Astrocyte of the hippocampus (primary cell): ENCODE measurements at regions not wholly inside any gene's neighbourhood (a gene's known extent, or its start where the extent isn't known, plus 50 kb on each side); places are given as distances from the start of the nearest gene placed in this dataset.

Experiments
- DNase-seq: peaks from one replicate; pipeline ENCODE4 v3.0.0; 2011; ENCODE audit warnings: low read depth, low spot score

GRCh38 chr11:116224154-116224888, 548.5 kb downstream of the BUD13 start:
- DNase-seq, result peak; percentile 61

- DNase-seq, result peak; percentile 63
These were observed 551.4 kb downstream of the BUD13 start for GRCh38 chr11:116221351-116221750.

GRCh38 chr11:116219171-116219635, 553.6 kb downstream of the BUD13 start:
- DNase-seq, result peak; percentile 33

GRCh38 chr11:116217441-116217840, 555.3 kb downstream of the BUD13 start:
- DNase-seq, result no peak

GRCh38 chr11:116217006-116217405, 555.8 kb downstream of the BUD13 start:
- DNase-seq, result peak; percentile 77

GRCh38 chr11:116215471-116216113, 557.2 kb downstream of the BUD13 start:
- DNase-seq, result no peak

- no peak for DNase-seq
These were observed 561.6 kb downstream of the BUD13 start for GRCh38 chr11:116211147-116211546.

GRCh38 chr11:116210663-116211062, 562.1 kb downstream of the BUD13 start:
- DNase-seq, result no peak

- no peak for DNase-seq
These were observed 563.5 kb downstream of the BUD13 start for GRCh38 chr11:116209255-116209654.

GRCh38 chr11:116207421-116208141, 565.2 kb downstream of the BUD13 start:
- DNase-seq, result no peak

- DNase-seq, result no peak
These were observed 565.8 kb downstream of the BUD13 start for GRCh38 chr11:116207019-116207418.

- no peak for DNase-seq
These were observed 569.9 kb downstream of the BUD13 start for GRCh38 chr11:116202922-116203321.

GRCh38 chr11:116200564-116200963, 572.2 kb downstream of the BUD13 start:
- DNase-seq, result no peak

- no peak for DNase-seq
These were observed 573.6 kb downstream of the BUD13 start for GRCh38 chr11:116199182-116199581.

GRCh38 chr11:116194156-116194904, 578.5 kb downstream of the BUD13 start:
- DNase-seq, result peak; percentile 34

- DNase-seq, result peak; percentile 96
These were observed 579.3 kb downstream of the BUD13 start for GRCh38 chr11:116193321-116194131.

GRCh38 chr11:116192509-116193210, 580.1 kb downstream of the BUD13 start:
- DNase-seq, result peak; percentile 59

GRCh38 chr11:116190861-116191260, 581.9 kb downstream of the BUD13 start:
- no peak for DNase-seq

- no peak for DNase-seq
These were observed 583.2 kb downstream of the BUD13 start for GRCh38 chr11:116189408-116190170.
